ENCODE measurements at regions not wholly inside any gene's neighbourhood (a gene's known extent, or its start where the extent isn't known, plus 50 kb on each side); places are given as distances from the start of the nearest gene placed in this dataset.

GRCh38 chr1:198904321-198904720 lies 265.5 kb downstream of the PTPRC start:
- DNase-seq (ENCODE audit: low read depth in 2 of 2), result no peak

GRCh38 chr1:198906739-198907422 lies 268.0 kb downstream of the PTPRC start:
- DNase-seq (ENCODE audit: low read depth in 2 of 2), result no peak

GRCh38 chr1:198907423-198907746 lies 268.5 kb downstream of the PTPRC start:
- DNase-seq (ENCODE audit: low read depth in 2 of 2), result no peak

- no peak for DNase-seq (ENCODE audit: low read depth in 2 of 2)
Measured at GRCh38 chr1:198908995-198909394, 270.2 kb downstream of the PTPRC start.

- DNase-seq (ENCODE audit: low read depth in 2 of 2), result no peak
Measured at GRCh38 chr1:198909973-198910372, 271.1 kb downstream of the PTPRC start.

- no peak for DNase-seq (ENCODE audit: low read depth in 2 of 2)
Measured at GRCh38 chr1:198910816-198911215, 272.0 kb downstream of the PTPRC start.

- no peak for DNase-seq (ENCODE audit: low read depth in 2 of 2)
Measured at GRCh38 chr1:198912046-198912445, 273.2 kb downstream of the PTPRC start.

GRCh38 chr1:198913667-198914066 lies 274.8 kb downstream of the PTPRC start:
- no peak for DNase-seq (ENCODE audit: low read depth in 2 of 2)

- DNase-seq (ENCODE audit: low read depth in 2 of 2), result no peak
Measured at GRCh38 chr1:198915327-198916231, 276.7 kb downstream of the PTPRC start.

GRCh38 chr1:198917226-198917625 lies 278.4 kb downstream of the PTPRC start:
- no peak for DNase-seq (ENCODE audit: low read depth in 2 of 2)

- DNase-seq (ENCODE audit: low read depth in 2 of 2), result no peak
Measured at GRCh38 chr1:198918920-198919319, 280.1 kb downstream of the PTPRC start.

GRCh38 chr1:198919667-198920398 lies 281.0 kb downstream of the PTPRC start:
- no peak for DNase-seq (ENCODE audit: low read depth in 2 of 2)

GRCh38 chr1:198922638-198923430 lies 284.0 kb downstream of the PTPRC start:
- DNase-seq (ENCODE audit: low read depth in 2 of 2), result no peak

- no peak for DNase-seq (ENCODE audit: low read depth in 2 of 2)
Measured at GRCh38 chr1:198923993-198924392, 285.2 kb downstream of the PTPRC start.

- no peak for DNase-seq (ENCODE audit: low read depth in 2 of 2)
Measured at GRCh38 chr1:198925567-198925966, 286.7 kb downstream of the PTPRC start.

- DNase-seq (ENCODE audit: low read depth in 2 of 2), result no peak
Measured at GRCh38 chr1:198927129-198927528, 288.3 kb downstream of the PTPRC start.

GRCh38 chr1:198929111-198929604 lies 290.3 kb downstream of the PTPRC start:
- DNase-seq (ENCODE audit: low read depth in 2 of 2), result no peak

GRCh38 chr1:198929961-198930599 lies 291.2 kb downstream of the PTPRC start:
- no peak for DNase-seq (ENCODE audit: low read depth in 2 of 2)

GRCh38 chr1:198932351-198932991 lies 293.6 kb downstream of the PTPRC start:
- DNase-seq (ENCODE audit: low read depth in 2 of 2), result no peak

GRCh38 chr1:198933515-198934222 lies 294.8 kb downstream of the PTPRC start:
- no peak for DNase-seq (ENCODE audit: low read depth in 2 of 2)

All from activated CD4-positive, alpha-beta T cell treated with anti-CD3 and anti-CD28 coated beads for 24 hours (primary cell).